Fibroblast of upper back skin (primary cell): ENCODE measurements at regions not wholly inside any gene's neighbourhood (a gene's known extent, or its start where the extent isn't known, plus 50 kb on each side); places are given as distances from the start of the nearest gene placed in this dataset.
"Not testable (repeated sequence)": the region's sequence is repeated elsewhere in the genome, so short reads cannot be mapped to it uniquely, and the experiment has no call there.

ENCODE experiments used
- DNase-seq: peaks from one replicate; pipeline ENCODE4 v3.0.0-alpha.2; 2013

GRCh38 chr3:75395580-75396315 is 268.4 kb upstream of the FRG2C start:
- no peak for DNase-seq

- no peak for DNase-seq
These were observed 267.8 kb upstream of the FRG2C start for GRCh38 chr3:75396316-75396802.

- DNase-seq, result not testable (repeated sequence)
These were observed 266.6 kb upstream of the FRG2C start for GRCh38 chr3:75397486-75397885.

GRCh38 chr3:75422101-75422945 is 241.8 kb upstream of the FRG2C start:
- DNase-seq, result not testable (repeated sequence)

GRCh38 chr3:75425379-75425778 is 238.7 kb upstream of the FRG2C start:
- DNase-seq, result not testable (repeated sequence)

GRCh38 chr3:75427486-75427885 is 236.6 kb upstream of the FRG2C start:
- not testable (repeated sequence) for DNase-seq

- DNase-seq, result peak; percentile 18
These were observed 236.2 kb upstream of the FRG2C start for GRCh38 chr3:75427906-75428305.

- peak; percentile 75 for DNase-seq
These were observed 234.4 kb upstream of the FRG2C start for GRCh38 chr3:75429561-75430220.

- DNase-seq, result not testable (repeated sequence)
These were observed 233.7 kb upstream of the FRG2C start for GRCh38 chr3:75430406-75430805.

- not testable (repeated sequence) for DNase-seq
These were observed 233.0 kb upstream of the FRG2C start for GRCh38 chr3:75431120-75431519.

- DNase-seq, result not testable (repeated sequence)
These were observed 231.7 kb upstream of the FRG2C start for GRCh38 chr3:75432466-75432865.

GRCh38 chr3:75432885-75433284 is 231.2 kb upstream of the FRG2C start:
- DNase-seq, result peak; percentile 87

- DNase-seq, result not testable (repeated sequence)
These were observed 230.8 kb upstream of the FRG2C start for GRCh38 chr3:75433295-75433694.

GRCh38 chr3:75434276-75434912 is 229.7 kb upstream of the FRG2C start:
- peak; percentile 75 for DNase-seq

GRCh38 chr3:75434913-75435793 is 229.0 kb upstream of the FRG2C start:
- peak; percentile 99 for DNase-seq

- peak; percentile 7 for DNase-seq
These were observed 228.2 kb upstream of the FRG2C start for GRCh38 chr3:75435794-75436400.

- not testable (repeated sequence) for DNase-seq
These were observed 223.1 kb upstream of the FRG2C start for GRCh38 chr3:75440986-75441385.

GRCh38 chr3:75444634-75445033 is 219.5 kb upstream of the FRG2C start:
- not testable (repeated sequence) for DNase-seq

GRCh38 chr3:75445234-75445633 is 218.9 kb upstream of the FRG2C start:
- not testable (repeated sequence) for DNase-seq

GRCh38 chr3:75446948-75447347 is 217.2 kb upstream of the FRG2C start:
- not testable (repeated sequence) for DNase-seq

- DNase-seq, result not testable (repeated sequence)
These were observed 210.8 kb upstream of the FRG2C start for GRCh38 chr3:75453328-75453727.
